HG03520 (cell line): ENCODE measurements at regions not wholly inside any gene's neighbourhood (a gene's known extent, or its start where the extent isn't known, plus 50 kb on each side); places are given as distances from the start of the nearest gene placed in this dataset.
A peak's percentile ranks its signal among the peaks of the same experiment; 100 is the strongest.

Experiments
- ATAC-seq: cut with Tn5 transposase; IDR thresholded peaks from one replicate; pipeline ENCODE4 v1.9.1; 2021; ENCODE audit warnings: mild to moderate bottlenecking, moderate library complexity; ENCODE audit not compliant: unreplicated experiment

DNA sequence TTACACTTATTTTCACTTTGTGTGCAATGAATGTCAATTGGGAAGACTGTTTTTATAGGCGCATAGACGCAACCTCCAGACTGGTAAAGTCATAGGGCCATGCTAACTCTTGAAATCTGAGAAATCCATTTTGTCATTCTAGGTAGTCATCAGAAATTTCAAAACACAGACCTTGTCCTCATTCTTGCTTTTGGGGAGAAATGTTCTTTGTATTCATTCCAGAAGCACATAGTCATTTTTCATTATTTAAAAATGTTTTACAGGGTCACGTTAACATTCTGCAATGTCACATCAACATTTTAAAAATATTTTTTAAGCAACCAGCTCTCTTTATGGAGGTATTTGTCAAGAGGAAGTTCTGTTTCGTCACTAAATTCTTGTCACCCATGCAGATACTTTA is 898.4 kb downstream of the PDCD6IP start:
- ATAC-seq = no peak

DNA sequence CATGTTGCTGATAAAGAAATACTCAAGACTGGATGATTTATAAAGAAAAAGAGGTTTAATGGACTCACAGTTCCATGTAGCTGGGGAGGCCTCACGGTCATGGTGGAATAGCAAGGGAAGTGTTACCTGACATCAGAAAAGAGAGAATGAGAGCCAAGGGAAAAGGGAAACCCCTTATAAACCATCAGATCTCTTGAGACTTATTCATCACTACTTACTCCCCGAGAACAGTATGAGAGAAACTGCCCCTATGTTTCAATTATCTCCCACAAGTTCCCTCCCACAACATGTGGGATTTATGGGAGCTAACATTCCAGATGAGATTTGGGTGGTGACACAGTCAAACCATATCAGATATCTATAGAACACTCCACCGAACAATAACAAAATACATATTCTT is 904.6 kb downstream of the PDCD6IP start:
- no peak for ATAC-seq

DNA sequence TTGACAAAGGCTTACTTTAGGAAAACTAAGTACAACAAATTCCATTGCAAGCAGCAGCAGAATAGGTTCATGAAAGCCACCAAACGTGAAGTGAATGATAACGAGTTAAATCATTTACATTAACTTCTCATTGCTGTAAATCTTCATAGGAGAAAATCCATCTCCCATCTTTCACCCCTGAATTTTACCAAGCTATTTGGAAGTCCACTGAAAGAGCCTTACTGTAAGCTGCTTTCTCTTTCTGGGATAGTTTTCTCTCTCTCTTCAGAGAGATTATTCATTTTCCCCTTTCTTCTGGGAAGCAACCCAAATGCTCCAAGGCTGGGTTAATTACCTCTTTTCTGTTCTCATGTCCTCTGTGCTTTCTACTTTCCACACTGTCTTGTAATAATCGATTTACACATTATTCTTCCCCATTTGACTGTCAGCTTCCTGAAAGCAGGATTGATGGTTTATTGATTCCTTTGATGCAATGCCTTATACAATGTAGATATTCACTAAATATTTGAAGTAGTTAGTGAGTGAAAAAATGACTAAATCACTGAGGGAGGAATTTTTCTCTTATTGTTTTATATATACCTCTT is 914.3 kb upstream of the ARPP21 start:
- no peak for ATAC-seq

DNA sequence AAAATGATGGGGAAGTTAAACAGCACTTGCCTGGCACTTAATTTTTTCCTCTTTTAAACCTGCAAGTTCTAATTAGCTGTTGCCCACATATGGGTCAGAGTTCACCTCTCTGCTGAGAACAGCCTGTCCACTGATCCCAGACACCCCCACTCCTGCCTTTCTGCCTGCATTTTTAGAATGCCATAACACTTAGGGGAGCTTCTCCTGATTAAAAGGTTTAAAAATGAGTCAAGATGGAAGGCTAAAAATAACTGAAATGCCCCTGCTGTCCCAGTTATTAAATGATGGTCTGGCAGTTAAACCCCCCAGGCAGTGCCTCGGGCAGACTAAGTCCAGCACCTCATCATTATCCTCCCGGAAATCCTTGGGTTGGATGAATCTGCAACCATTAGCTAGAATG is 913.6 kb upstream of the ARPP21 start:
- ATAC-seq = no peak

DNA sequence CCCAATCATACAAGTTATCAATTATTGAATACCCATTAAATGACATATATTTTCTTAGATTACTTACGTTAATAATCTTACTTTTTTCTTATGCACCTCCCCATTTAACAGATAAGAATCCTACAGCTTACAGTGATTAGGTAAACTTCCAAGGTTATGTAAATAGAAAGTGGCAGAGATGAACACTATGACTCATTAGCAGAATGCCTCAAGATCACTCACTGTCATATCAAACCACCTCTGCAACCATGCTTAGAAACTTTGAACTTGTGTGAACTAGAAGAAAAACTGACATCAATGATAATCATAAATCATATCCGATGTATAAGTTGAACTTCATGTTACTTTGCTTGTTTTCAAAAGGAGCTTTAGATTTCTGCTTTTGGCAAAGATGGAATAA is 911.6 kb upstream of the ARPP21 start:
- ATAC-seq = peak; percentile 58

DNA sequence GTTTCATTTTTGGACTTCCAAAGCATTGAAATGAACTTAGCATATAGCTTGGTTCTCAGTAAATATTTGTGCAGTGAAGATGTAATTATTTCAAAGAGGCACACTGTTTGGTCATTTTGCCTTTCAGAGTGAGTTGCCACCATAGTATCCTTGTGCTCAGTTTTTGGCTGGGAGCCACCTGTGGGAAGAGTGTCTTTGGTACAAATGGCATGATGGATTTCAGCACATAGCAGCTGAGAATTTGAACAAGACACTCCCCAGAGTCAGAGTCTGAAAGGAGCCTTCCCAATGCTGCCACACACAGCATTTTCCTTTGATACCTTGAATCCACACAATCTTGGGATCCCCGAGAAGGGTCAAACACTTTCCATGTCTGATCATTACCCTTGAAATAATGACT is 897.2 kb upstream of the ARPP21 start:
- ATAC-seq = no peak

DNA sequence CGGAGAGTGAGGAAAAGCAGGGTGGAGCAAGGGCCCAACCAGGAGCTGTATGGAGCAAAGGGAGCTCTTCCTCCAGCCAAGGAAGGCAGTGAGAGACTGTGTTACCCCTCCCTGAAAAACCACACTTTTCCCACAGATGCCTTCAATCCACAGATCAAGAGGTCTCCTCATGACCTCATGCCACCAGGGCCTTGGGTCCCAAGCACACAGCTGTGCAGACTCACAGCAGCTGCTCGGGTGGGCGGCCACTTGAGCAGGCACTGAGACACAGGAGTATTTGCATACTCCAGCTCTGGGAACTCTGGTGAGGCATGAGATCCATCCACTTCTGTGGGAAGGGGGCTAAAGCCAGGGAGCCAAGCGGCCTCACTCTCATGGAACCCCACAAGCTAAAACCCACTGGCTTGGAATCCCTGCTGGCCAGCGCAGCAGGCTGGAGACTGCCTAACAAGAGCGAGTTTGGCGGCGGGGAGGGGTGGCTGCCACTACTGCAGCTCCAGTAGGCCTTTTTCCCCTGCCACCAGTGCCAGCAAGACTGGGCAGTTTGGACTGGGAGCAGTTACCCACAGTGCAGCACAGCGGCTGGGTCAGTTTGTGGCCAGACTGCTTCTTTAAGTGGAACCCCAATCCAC is 880.6 kb upstream of the ARPP21 start:
- no peak for ATAC-seq

DNA sequence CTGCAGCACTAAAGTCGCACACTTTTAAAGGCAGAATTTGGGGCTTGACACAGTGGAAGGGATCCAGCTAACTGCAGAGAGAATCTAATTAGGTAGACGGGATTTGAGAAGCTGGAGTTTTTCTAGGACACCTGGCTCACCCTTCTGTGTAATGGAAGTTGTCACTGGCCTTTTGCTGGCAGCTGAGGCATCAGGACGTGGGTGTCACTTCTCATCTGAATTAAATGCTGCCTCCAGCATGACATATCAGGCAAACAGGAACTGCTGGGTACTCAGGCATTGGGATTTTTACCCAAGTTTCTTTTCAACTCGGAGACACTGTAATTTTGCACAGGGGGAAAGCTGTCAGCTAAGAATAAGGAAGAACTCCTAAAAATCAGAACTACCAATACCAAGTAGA is 861.9 kb upstream of the ARPP21 start:
- ATAC-seq = no peak

DNA sequence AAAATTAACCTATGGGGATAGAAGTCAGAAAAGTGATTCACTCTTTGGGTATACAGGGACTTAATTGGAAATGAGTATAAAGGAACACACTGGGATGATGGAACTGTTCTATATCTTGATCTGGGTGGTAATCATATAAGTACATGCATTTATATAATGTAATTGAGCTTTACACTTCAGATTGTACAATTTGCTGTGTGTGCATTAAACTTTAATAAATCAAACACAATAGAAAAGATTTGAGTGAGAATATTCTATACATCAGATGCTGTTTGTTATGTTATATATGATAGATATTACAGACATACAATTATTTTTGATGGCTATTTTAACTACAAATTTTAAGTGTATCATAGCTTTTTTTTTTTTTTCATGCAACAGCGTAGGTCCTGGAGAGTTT is 860.2 kb upstream of the ARPP21 start:
- no peak for ATAC-seq

DNA sequence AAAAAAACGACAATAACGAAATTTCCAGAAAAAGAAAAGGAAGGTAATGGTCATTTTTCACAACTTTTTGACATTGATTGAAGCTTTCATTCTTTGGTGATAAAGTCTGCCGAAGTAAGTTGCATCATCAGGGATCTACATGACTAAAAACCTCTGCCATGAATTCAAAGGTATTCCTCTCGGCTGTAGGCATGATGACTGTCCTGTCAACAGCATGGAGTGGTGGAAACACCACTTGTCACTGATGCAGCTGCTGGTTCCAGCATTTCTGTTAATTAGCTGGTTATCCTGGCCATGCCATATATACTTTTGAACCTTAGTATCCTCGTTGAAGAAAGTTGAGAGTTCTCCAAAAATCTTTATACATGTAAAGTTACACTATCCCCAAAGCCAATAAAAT is 859.0 kb upstream of the ARPP21 start:
- ATAC-seq = no peak

DNA sequence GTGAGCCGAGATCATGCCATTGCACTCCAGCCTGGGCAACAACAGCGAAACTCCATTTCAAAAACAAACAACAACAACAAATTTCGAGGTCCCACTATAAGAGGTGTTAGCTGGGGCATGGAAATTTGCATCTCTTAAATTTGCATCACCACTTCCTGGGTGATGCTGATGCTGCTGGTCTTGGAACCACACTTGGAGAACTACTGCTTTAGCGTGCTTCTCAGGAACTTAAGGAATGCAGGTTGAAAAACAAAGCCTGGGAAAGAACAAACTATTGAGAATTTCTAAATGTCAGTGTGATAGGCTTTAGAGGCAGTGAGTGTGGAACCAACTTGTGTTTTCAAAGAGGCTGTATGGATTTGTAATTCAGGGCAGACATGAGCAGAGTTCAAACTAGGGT is 858.4 kb upstream of the ARPP21 start:
- no peak for ATAC-seq

DNA sequence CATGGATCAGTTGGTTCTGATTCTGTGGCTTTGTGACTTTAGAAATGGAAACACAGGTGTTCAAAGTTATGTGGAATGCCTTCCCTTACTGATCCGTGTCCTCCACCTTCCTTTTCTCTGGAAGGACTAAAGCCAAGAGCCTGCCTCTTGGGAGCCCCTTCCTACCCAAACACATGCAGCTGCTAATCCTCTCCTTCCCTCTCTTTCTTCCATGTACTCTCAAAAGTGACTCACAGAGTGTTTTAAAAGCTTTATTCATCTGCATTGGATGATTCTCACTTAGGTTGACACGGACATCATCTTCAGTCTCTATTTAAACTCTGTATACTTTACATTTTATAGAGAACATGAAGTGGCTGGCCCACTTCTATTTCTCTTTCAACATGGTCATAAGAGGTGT is 856.5 kb upstream of the ARPP21 start:
- ATAC-seq = no peak

DNA sequence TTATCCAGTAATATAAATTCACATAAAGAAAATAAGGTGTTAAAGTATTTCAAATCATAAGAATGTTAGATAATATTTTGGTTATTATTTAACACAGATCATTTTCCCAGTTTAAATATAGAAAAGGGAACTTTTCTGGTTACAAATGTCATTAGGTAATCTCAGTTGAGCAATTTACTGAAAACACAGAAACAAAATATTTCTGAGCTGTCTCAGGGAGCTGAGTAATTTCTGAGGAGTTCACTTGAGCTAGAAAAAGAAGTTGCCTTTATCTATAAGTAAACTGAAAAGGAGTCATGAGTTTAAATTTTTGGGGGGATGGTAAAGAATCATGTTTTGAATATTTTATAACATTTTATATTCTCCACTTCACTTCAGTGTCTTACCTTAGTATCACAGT is 855.4 kb upstream of the ARPP21 start:
- ATAC-seq = no peak

DNA sequence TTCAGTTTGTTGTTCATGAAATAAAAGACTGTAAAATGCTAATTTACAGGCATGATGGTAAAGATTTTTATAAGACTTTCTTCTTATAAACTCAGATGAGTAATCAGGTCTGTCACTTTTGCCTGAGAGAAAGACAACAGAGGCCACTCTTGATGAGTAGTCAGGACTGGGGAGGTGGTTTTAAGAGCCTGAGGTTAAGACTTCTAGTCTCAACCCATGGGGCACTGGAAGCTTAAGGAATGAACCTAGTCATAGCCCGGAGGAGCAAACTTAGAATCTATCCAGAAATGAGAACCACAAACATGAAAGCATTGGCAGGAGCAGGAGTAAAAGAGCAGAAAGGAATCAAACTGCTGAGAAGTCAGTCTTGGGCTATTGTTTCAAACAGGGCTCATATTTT is 846.3 kb upstream of the ARPP21 start:
- ATAC-seq = no peak

DNA sequence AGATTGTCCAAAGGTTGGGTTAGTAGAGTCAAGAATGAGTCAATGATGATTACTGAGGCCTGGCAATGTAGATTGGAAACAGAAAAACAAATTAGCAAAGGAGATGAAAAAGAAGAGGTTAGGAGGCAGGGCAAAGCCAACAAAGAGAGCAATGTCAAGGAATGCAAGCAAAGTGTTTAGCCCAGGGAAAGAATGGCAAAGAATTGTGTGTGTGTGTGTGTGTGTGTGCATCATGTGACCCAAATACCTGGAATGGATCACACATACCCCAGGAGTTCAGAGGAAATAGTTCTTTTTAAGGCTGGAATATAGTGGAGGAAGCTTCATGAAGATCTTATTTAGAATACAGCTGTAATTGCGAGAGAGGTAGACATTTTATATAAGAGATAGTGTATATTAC is 831.7 kb upstream of the ARPP21 start:
- no peak for ATAC-seq

DNA sequence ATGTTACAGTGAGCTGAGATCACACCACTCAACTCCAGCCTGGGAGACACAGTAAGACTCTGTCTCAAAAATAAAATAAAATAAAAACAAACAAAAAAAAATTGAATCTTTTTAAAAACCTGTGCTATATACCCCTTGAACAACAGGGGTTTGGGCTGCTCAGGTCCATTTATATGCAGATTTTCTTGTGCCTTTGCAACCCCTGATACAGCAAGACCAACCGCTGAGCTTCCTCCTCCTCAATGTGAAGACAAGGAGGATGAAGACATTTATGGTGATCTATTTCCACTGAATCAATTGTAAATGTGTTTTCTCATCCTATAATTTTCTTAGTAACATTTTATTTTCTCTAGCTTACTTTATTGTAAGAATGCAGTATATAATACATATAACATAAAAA is 831.0 kb upstream of the ARPP21 start:
- ATAC-seq = no peak

DNA sequence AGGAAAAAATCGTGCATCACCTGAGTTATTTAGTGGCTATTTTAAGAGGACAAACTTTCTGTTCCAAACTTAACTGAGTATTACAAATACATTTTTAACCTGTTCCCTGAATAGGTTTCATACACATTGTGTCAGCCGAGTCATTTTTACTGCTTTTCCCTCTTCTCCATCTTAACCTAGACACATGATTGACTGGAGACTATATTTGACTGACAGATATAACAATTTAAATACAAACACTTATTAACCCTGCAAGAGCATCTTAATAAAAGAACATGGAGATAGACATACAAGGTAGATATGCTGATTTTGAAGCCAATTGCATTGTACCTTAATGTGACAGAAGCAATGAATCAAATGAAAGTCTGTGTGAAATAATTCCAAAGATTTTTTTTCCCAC is 810.5 kb upstream of the ARPP21 start:
- ATAC-seq = no peak

DNA sequence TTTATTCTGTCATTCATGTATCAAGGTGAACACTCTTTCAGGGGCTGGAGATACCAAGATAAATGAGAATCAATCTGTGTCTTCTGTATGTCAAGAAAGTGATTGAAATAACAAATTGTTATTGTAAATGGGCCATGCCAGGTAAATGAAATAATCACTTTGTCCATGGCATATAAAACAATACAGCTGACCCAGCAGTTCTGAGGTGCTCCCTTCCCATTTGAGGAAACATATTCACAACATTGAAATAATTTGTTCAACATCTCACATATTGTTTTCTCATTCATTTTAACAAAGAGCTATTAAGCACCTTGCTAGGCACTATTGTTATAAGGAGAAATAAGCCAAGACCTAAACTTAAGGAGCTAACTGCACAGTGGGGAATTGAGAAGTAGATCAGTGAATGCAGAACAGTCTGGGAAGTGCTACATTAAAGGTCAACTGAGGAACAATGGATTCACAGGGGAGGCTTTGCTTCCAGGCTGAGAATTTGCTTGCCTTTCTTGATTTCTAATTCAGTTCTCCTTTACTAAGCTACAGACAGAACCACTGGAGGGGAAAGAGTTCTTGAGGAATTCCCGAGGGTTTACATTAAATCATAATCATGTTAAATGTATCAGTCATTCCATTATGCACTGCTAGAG is 806.3 kb upstream of the ARPP21 start:
- ATAC-seq = no peak

DNA sequence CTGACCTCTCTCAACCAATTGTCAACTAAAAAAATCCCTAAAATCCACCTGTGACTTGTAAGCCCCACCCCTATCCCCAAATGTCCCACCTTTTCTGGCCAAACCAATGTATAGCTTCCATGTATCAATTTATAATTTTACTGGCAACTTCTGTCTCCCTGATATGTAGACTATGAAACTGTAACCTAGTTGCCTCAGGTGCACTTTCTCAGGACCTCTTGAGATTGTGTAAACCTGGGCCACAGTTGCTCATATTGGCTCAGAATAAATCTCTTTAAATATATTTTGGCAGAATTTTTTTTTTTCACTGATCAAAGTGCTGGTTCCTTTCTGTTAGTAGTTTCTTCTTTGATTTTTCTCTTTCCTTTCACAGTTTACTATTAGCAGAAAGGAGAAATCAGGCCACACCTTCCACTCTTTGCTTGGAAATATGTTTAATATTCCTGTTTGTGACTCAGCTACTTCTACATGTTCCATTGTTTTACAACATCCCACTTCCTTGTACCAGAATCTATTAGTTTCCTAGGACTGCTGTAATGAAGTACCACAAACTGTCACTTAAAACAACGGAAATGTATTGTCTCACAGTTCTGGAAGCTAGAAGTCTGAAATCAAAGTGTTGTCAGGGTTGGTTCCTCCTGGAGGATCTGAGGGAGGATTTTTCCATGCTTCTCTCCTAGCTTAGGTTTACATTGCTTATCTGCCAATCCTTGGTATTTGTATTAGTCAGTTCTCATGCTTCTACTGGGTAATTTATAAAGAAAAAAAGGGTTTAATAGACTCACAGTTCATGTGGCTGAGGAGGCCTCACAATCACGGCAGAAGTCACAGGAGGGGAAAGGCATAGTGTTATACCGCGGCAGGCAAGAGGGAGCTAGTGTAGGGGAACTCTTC is 801.2 kb upstream of the ARPP21 start:
- no peak for ATAC-seq

DNA sequence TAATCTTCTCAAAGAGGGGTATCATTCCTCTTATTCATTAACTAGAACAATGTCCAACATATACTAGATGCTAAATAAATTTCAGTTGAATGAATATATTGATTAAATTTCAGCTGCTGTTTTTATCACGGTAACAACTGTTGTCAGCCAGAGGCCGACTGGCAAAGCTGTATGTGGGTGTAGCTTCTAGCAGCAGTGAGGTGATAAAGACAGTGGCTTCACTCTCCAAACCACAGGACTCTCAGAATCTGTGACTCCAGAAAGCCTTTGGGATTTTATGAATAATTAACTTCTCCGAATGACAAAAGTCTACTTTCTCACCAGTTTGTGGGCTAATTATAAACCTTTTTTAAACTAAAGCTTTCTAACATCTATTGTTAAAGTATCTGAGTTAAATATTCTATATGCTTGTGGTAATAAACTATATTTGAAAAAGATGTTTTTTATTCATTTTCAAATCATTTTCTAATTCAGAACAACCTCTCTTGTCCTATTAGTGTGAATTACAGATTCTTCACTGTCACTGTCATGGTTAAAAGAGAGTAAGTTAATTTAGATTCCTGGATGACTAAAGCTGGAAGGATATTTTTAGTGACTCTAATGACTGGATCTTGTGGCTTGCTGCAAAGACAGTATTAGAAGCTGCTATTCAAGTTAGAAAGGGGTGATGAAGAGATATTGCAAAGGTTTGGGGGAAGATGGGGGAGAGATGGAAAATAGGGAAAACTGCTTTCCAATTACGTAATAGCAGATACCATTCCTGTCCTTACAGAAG is 796.4 kb upstream of the ARPP21 start:
- no peak for ATAC-seq

DNA sequence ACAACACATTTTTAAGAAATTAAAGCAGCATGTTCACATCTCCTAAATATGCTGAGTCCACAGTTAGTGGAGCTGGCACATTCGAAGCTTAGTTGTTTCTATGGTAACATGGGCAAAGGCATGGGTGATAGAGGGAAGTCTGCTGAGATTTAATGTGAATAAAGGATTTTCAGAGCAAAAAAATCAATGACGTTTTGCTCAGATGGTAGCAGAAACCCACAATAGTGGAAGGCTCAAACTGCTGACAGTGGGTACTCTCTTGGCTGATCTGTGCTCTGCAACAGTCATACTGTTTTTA is 795.1 kb upstream of the ARPP21 start:
- ATAC-seq = no peak
